ENCODE measurements at regions not wholly inside any gene's neighbourhood (a gene's known extent, or its start where the extent isn't known, plus 50 kb on each side); places are given as distances from the start of the nearest gene placed in this dataset.

DNA sequence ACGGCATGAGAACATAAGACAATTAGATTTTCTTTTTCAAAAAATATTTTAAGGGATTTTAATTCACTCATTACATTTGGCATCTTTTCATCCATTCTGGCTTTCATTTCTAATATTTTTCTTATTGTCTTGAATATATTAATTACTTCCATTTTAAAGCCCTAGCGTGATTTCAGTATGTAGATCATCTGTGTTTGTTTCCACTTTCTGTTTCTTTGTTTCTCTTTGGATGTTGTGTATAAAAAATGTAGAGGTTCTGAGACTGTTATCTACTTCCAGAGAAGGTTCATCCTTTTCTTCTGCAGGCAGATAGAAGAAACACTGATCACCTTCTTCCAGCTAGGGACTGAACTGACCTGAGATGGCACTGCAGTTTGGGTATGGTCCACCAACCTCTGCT lies 664.4 kb upstream of the SLC39A10 start:
- Histone ChIP-seq H3K4me1 (ENCODE audit: control insufficient read depth in 1 of 2, insufficient read depth in 1 of 2, low read depth in 1 of 2, low read length in 1 of 2) (no peaks in the 10 kb centered on the region), H3K36me3 (no peaks in the 10 kb centered on the region), H3K9me3 (no peaks in the 10 kb centered on the region), H3K4me3 (ENCODE audit: low read depth in 1 of 2, low read length in 1 of 2) (no peak overlapping the region), H3K27me3 (no peaks in the 10 kb centered on the region), H3K27ac (no peak overlapping the region)
- TF ChIP-seq, protein P1, sequence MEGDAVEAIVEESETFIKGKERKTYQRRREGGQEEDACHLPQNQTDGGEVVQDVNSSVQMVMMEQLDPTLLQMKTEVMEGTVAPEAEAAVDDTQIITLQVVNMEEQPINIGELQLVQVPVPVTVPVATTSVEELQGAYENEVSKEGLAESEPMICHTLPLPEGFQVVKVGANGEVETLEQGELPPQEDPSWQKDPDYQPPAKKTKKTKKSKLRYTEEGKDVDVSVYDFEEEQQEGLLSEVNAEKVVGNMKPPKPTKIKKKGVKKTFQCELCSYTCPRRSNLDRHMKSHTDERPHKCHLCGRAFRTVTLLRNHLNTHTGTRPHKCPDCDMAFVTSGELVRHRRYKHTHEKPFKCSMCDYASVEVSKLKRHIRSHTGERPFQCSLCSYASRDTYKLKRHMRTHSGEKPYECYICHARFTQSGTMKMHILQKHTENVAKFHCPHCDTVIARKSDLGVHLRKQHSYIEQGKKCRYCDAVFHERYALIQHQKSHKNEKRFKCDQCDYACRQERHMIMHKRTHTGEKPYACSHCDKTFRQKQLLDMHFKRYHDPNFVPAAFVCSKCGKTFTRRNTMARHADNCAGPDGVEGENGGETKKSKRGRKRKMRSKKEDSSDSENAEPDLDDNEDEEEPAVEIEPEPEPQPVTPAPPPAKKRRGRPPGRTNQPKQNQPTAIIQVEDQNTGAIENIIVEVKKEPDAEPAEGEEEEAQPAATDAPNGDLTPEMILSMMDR (IDR thresholded peaks at IDR 0.05), result no peak

DNA sequence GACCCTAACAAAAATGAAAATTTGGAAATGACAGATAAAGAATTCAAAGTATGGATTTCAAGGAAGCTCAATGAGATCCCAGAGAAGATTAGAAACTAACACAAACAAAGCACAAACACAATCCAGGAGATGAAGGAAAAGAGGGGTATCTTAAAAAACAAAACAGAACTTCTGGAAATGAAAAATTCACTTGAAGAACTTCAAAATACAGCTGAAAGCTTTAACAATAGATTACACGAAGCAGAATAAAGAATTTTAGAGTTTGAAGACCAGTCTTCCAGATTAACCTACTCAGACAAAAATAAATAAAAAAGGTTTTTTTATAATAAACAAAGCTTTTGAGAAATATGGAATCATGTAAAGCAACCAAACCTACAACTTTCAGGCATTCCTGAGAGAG lies 671.8 kb upstream of the SLC39A10 start:
- peaks cover 9% of the 10 kb centered on the region for H3K9me3 ChIP-seq
- H3K27me3 ChIP-seq, result no peaks in the 10 kb centered on the region
- no peaks in the 10 kb centered on the region for H3K4me1 ChIP-seq (ENCODE audit: control insufficient read depth in 1 of 2, insufficient read depth in 1 of 2, low read depth in 1 of 2, low read length in 1 of 2)
- TF ChIP-seq, protein P1 (IDR thresholded peaks at IDR 0.05), result no peak
- no peak overlapping the region for H3K27ac ChIP-seq
- H3K4me3 ChIP-seq (ENCODE audit: low read depth in 1 of 2, low read length in 1 of 2), result no peak overlapping the region
- H3K36me3 ChIP-seq, result no peaks in the 10 kb centered on the region

DNA sequence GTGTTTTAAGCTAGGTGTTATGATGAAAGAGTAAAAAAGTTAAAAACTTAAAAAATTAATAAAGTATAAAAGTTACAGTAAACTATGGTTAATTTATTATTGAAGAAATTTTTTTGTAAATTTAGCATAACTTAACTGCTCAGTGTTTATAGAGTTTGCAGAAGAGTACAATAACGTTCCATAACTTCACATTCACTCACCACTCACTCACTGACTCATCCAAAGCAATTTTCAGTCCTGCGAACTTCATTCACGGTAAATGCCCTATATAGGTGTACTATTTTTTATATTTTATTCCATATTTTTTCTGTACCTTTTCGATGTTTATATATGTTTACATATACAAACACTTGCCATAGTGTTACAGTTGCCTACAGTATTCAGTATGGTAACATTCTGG lies 694.8 kb upstream of the SLC39A10 start:
- Histone ChIP-seq H3K4me1 (ENCODE audit: control insufficient read depth in 1 of 2, insufficient read depth in 1 of 2, low read depth in 1 of 2, low read length in 1 of 2) (no peaks in the 10 kb centered on the region), H3K36me3 (no peaks in the 10 kb centered on the region), H3K27me3 (no peaks in the 10 kb centered on the region), H3K9me3 (peaks cover 4% of the 10 kb centered on the region), H3K27ac (no peak overlapping the region), H3K4me3 (ENCODE audit: low read depth in 1 of 2, low read length in 1 of 2) (no peak overlapping the region)
- TF ChIP-seq, protein P1 (IDR thresholded peaks at IDR 0.05), result no peak

DNA sequence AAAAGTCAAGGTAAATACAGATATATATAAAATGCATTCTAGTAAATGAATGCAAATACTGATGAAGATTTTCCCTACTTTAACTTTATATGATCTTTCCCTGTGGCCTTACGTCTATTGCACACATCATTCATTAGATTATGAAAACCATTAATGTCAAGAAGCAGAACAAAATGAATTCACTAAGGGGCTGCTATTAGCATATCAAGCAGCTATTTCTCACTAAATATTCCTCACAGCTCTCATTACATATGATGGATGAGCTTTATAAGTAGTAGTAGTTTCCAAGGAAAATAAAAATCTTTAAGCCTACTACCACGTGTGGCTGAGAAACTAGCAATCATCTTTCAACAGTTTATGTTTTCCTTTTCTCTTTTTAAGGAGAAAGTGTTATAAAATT lies 702.8 kb upstream of the SLC39A10 start:
- TF ChIP-seq, protein P1 (IDR thresholded peaks at IDR 0.05), result no peak

DNA sequence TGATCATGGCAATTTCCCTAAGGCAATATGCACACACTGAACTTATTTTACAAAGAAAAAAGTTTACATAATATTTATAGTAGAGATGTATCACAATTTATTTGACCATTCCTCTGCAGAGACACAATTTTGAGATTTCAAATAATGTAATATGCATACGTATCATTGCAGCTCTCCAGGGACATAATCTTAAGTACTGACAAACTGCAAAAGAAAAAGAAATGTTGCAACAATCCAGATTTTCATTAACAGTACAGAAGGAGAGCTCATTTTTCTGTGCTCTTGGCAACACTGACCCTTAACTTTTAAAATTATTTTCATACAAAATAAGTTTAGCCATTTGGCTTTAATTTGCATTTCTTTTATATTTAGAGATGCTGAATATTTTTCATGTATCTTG lies 710.2 kb upstream of the SLC39A10 start:
- H3K9me3 ChIP-seq, result no peaks in the 10 kb centered on the region
- H3K36me3 ChIP-seq, result no peaks in the 10 kb centered on the region
- TF ChIP-seq, protein P1 (IDR thresholded peaks at IDR 0.05), result no peak
- H3K27ac ChIP-seq, result no peak overlapping the region
- no peak overlapping the region for H3K4me3 ChIP-seq (ENCODE audit: low read depth in 1 of 2, low read length in 1 of 2)
- no peaks in the 10 kb centered on the region for H3K4me1 ChIP-seq (ENCODE audit: control insufficient read depth in 1 of 2, insufficient read depth in 1 of 2, low read depth in 1 of 2, low read length in 1 of 2)
- H3K27me3 ChIP-seq, result no peaks in the 10 kb centered on the region

More for the DNA sequence above, 702.8 kb upstream of the SLC39A10 start:
- Histone ChIP-seq H3K4me3 (ENCODE audit: low read depth in 1 of 2, low read length in 1 of 2) (no peak overlapping the region), H3K36me3 (no peaks in the 10 kb centered on the region), H3K4me1 (ENCODE audit: control insufficient read depth in 1 of 2, insufficient read depth in 1 of 2, low read depth in 1 of 2, low read length in 1 of 2) (no peaks in the 10 kb centered on the region), H3K9me3 (no peaks in the 10 kb centered on the region), H3K27me3 (no peaks in the 10 kb centered on the region), H3K27ac (no peak overlapping the region)

DNA sequence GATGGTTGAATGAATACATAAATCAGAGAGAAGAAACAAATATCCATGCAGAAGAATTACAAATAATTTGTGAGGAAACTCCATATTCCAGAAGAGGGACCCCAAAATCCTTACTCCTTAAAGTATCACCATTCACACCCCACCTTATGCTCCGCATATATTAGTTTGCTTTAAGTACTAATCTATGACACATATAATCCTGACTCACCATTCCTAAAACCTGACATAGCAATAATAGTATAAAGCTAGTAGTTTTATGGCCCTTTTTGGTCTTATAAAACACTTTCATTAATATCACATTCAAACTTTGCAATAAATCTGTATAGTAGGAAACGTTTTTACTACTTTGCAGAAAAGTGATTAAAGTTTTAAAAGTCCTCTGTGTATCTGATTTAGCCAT lies 719.0 kb upstream of the SLC39A10 start:
- Histone ChIP-seq H3K27ac (no peak overlapping the region), H3K4me3 (ENCODE audit: low read depth in 1 of 2, low read length in 1 of 2) (no peak overlapping the region), H3K36me3 (no peaks in the 10 kb centered on the region), H3K4me1 (ENCODE audit: control insufficient read depth in 1 of 2, insufficient read depth in 1 of 2, low read depth in 1 of 2, low read length in 1 of 2) (no peaks in the 10 kb centered on the region), H3K27me3 (no peaks in the 10 kb centered on the region), H3K9me3 (no peaks in the 10 kb centered on the region)
- TF ChIP-seq, protein P1 (IDR thresholded peaks at IDR 0.05), result no peak
